NB4 (cell line): ENCODE measurements at regions not wholly inside any gene's neighbourhood (a gene's known extent, or its start where the extent isn't known, plus 50 kb on each side); places are given as distances from the start of the nearest gene placed in this dataset.

Source experiments
- POLR2A ChIP-seq: IDR thresholded peaks from 2 replicates; pipeline ENCODE4 v1.6.1; 2011; ENCODE audit warnings: mild to moderate bottlenecking; ENCODE audit not compliant: insufficient read length; ENCODE audit errors: extremely low read depth
- TF ChIP-seq, protein P1 (sequence below): IDR thresholded peaks from one replicate; pipeline ENCODE4 v1.5.1; 2012; ENCODE audit warnings: low read depth, low read length

DNA sequence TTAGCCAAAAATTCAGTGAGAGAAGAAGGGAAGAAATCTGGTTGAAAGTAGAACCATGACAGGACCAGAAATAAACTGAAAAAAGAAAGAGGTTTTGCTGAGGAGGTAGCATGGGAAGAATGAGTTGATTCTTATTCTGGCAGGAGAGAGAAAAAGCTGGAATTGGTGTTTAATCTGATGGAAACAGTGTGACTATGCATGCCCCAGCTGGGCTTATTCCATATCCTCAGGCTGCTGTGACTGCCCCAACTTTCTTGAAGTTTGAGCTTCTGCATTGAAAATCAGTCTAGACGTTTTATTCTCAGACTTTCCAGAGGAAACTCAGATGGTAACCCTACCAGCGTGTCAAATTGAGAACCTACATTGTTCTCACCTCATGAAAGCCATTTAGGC is 352.5 kb upstream of the DCBLD2 start:
- TF ChIP-seq, protein P1, sequence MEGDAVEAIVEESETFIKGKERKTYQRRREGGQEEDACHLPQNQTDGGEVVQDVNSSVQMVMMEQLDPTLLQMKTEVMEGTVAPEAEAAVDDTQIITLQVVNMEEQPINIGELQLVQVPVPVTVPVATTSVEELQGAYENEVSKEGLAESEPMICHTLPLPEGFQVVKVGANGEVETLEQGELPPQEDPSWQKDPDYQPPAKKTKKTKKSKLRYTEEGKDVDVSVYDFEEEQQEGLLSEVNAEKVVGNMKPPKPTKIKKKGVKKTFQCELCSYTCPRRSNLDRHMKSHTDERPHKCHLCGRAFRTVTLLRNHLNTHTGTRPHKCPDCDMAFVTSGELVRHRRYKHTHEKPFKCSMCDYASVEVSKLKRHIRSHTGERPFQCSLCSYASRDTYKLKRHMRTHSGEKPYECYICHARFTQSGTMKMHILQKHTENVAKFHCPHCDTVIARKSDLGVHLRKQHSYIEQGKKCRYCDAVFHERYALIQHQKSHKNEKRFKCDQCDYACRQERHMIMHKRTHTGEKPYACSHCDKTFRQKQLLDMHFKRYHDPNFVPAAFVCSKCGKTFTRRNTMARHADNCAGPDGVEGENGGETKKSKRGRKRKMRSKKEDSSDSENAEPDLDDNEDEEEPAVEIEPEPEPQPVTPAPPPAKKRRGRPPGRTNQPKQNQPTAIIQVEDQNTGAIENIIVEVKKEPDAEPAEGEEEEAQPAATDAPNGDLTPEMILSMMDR, result no peak
- TF ChIP-seq POLR2A, result no peak
